GM19351 (cell line): ENCODE measurements at regions not wholly inside any gene's neighbourhood (a gene's known extent, or its start where the extent isn't known, plus 50 kb on each side); places are given as distances from the start of the nearest gene placed in this dataset.
"Not testable (repeated sequence)": the region's sequence is repeated elsewhere in the genome, so short reads cannot be mapped to it uniquely, and the experiment has no call there.

Experiments
- ATAC-seq: cut with Tn5 transposase; IDR thresholded peaks from one replicate; pipeline ENCODE4 v1.9.1; 2021; ENCODE audit warnings: mild to moderate bottlenecking, moderate library complexity; ENCODE audit not compliant: unreplicated experiment

DNA sequence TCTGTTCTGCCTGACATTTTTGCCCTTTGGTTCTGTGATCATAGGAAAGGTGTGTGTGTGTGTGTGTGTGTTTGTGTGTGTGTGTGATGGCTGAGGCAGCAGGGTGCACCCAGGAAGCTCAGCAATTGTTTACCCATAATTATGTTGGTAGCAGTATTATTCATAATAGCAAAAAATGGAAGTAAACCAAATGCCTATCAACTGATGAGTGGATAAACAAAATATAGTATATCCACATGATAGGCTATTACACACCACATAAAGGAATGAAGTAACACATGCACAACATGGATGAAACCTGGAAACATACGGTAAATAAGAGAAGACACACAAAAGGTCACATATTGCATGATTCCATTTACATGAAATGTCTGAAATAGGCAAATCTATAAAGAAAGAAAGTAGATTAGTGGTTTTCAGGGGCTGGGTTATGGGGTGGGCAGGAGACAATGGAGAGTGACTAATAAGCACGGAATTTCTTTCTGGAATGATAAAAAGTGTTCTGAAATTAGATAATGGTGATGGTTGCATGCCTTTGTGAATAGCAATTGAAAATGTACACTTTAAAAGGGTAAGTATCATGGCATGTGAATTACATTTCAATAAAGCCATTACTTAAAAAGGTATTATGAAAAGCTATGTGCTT is 167.2 kb downstream of the POLR2M start:
- no peak for ATAC-seq

DNA sequence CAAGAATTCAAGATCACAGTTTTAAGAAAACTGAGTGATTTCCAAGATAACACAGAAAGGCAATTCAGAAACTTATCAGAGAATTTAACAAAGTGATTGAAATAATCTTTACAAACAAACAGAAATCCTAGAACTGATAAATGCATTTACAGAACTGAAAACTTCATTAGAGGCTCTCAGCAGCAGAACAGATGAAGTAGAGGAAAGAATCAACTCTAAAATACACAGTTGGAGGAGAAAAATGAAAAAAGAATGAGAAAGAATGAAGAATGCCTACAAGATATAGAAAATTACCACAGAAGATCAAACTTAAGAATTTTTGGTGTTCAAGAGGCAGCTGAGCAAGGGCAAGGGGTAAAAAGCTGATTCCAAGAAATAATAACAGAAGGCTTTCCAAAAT is 168.8 kb downstream of the POLR2M start:
- no peak for ATAC-seq

GRCh38 chr15:57878573-57878972 is 172.1 kb downstream of the POLR2M start:
- no peak for ATAC-seq

DNA sequence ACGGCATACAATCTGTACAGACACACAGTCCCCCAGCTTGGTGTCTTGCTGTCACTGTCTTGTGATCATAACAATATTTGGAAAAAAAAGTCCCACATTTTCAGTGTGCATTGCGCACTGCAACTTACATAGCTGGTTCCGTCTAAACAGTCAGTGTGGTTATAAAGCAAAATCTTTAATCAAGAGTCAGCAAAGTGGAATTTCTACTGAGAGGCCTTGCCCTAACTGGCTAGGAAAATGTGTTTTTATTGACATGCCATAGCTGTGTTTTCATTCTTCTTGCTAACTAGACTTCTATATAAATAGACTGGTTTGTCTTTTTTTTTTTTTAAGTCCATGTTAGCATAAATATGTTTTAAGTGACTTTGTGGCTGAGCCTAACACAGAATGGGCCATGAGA is 174.8 kb downstream of the POLR2M start:
- ATAC-seq, result no peak

DNA sequence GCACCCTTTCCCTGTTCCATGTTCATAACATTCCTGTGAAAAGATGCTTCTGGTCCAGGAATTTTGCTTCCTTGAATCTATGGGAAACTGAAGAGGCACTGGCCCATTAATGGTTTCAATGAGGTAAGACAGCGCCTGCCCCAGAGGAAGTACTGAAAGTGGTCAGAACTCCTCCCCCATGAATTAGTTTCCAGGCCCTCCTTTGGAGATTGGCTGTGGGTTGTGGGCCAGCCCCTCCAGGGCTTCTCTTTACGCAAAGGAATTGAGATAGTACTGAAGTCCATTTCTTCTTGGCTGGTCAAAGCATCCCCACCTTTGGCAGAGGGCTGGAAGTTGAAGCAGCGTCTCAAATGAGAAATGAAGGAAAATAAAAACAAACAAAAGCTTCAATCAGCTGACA is 175.5 kb downstream of the POLR2M start:
- ATAC-seq, result no peak

DNA sequence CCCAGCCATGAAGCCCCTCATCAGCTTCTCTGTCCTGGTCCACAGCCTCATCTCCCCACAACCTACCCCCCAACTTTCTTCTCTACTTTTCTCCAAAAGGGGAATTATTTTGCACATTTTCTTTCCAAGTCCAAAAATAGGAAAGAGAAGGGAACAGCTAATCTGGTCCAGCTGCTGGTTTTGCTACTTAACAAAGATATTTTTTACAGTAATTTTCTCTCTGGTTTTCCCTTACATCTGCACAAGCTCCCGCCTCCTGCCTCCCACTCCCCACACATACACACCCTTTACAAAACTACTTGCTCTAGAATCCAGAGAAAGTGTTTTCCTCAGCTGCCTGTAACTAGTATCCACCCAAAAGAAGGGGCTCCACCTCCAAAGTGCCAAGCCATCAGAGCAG is 177.2 kb downstream of the POLR2M start:
- no peak for ATAC-seq

DNA sequence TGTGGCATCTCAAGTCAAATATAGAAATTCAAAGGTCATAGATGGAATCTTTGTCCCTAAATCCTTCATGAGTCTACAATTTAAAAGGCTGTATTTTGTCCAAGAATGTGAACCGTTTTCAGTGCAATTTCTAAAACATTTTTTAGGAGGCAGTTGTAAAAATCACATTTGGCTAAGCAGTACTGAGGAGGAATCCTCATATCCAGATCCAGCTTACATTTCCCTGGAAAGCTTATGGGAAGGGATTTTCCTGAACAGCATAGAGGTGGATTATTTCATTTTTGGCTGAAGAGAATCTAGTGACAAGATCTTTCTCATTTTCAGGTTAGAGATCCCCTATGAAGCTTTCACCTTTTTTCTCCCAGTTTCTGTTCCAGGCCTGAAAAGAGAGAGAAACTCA is 178.4 kb downstream of the POLR2M start:
- ATAC-seq, result no peak

DNA sequence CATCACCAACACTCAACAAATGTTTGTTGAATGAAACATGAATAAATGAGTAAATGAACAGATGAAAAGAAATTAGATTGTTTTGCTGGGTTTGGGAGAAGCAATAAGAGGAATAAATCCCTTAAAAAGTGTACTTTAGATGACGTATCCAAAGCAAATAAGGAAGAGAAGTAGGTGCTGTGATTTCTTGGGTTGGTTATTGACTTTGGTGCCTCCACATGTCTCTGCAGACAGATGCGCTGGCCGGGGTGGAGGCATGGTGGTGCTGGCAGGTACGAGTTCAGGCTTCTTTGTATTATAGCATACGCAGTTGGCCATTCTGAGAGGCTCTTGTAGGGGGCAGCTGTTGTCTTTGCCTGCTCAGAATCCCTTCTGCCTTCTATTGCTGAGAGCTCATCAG is 178.9 kb downstream of the POLR2M start:
- no peak for ATAC-seq

GRCh38 chr15:57887825-57888224 is 177.7 kb downstream of the ALDH1A2 start:
- no peak for ATAC-seq

- ATAC-seq, result no peak
Measured at GRCh38 chr15:57890351-57890750, 175.2 kb downstream of the ALDH1A2 start.

GRCh38 chr15:57890878-57891277 is 174.6 kb downstream of the ALDH1A2 start:
- no peak for ATAC-seq

DNA sequence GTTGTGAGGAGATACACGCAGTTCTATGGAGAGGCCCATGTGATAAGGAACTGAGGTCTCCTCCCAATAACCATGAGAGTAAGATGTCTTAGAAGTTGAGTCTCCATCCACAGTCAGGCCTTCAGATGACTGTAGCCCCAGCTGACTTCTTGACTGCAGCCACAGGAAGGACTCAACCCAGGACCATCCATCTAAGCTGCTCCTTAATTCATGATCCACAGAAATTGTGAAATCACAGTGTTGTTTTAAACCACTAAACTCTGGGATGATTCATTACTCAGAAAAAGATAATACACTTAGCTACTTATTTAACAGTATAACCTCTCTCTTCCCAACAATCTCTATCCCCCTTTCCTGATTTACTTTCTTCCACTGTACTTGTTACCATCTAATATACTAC is 173.3 kb downstream of the ALDH1A2 start:
- no peak for ATAC-seq

DNA sequence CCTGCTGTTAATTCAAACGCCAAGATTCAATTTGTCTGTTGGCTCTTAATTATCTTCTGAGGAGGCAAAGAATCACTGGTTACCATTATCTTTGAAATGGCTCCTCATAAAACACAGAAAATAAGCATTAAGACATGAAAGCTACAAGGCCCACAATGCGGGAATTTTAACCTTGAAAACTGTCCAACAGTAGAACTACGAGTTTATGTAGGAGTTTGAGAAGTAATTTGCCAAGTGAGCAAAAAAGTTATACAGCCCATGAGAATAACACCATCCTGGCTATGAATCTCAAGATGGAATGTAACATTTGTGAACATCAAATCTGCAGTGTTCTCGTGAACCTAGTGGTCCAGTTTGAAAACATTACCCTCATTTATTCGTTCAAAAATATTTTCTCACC is 172.5 kb downstream of the ALDH1A2 start:
- ATAC-seq, result no peak

- ATAC-seq, result no peak
Measured at GRCh38 chr15:57895291-57895690, 170.2 kb downstream of the ALDH1A2 start.

- no peak for ATAC-seq
Measured at GRCh38 chr15:57896114-57896513, 169.4 kb downstream of the ALDH1A2 start.

- ATAC-seq, result not testable (repeated sequence)
Measured at GRCh38 chr15:57896899-57897298, 168.6 kb downstream of the ALDH1A2 start.

- no peak for ATAC-seq
Measured at GRCh38 chr15:57897870-57898269, 167.6 kb downstream of the ALDH1A2 start.

DNA sequence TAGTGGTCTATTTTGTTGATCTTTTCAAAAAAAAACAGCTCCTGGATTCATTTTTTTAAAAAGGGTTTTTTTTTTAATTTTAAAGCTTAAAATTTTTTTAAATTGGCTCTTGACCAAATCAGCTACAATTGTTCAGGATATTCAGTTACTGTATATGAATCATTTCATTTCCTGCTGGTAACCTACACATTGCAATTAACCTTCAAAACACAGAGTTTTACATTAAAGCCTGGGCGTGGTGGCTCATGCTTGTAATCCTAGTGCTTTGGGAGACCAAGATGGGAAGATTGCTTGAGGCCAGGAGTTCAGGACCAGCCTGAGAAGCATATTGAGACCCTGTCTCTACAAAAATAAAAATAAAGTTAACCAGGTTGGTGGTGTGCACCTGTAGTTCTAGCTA is 163.4 kb downstream of the ALDH1A2 start:
- no peak for ATAC-seq
